ENCODE measurements at regions not wholly inside any gene's neighbourhood (a gene's known extent, or its start where the extent isn't known, plus 50 kb on each side); places are given as distances from the start of the nearest gene placed in this dataset.

GRCh38 chr2:172249334-172249733 lies 146.6 kb upstream of the DLX2 start:
- H3K27ac ChIP-seq (ENCODE audit: low read depth, low read length), result no peak overlapping the region
- H3K36me3 ChIP-seq (ENCODE audit: control insufficient read depth, low read length), result no peaks in the 10 kb centered on the region
- TF ChIP-seq CTCF (IDR thresholded peaks at IDR 0.05; ENCODE audit: low read depth, low read length, poor library complexity, severe bottlenecking), result no peak
- TF ChIP-seq EZH2phosphoT487 (IDR thresholded peaks at IDR 0.05; ENCODE audit: borderline replicate concordance, low read length), result no peak
- H3K4me3 ChIP-seq (ENCODE audit: low read length), result no peak overlapping the region
- no peaks in the 10 kb centered on the region for H3F3A ChIP-seq (ENCODE audit: control insufficient read depth, insufficient read depth)
- no peaks in the 10 kb centered on the region for H4K20me1 ChIP-seq (ENCODE audit: control insufficient read depth, insufficient read depth, low read depth, low read length)
- 0 out of 2 replicates have a peak, but pooled peaks cover 2% of the 10 kb centered on the region for H3K27me3 ChIP-seq (ENCODE audit: control insufficient read depth, low read length)
- H3K4me2 ChIP-seq (ENCODE audit: low read length), result no peak overlapping the region
- no peaks in the 10 kb centered on the region for H3K9me2 ChIP-seq (replicated peaks; ENCODE audit: control insufficient read depth, low read length)
- H3K4me1 ChIP-seq (ENCODE audit: control insufficient read depth, low read length), result no peaks in the 10 kb centered on the region
- no peaks in the 10 kb centered on the region for H3K79me2 ChIP-seq (ENCODE audit: control insufficient read depth, low read length)
- H3K9me3 ChIP-seq (ENCODE audit: control insufficient read depth, insufficient read depth, low read length), result no peaks in the 10 kb centered on the region

DNA sequence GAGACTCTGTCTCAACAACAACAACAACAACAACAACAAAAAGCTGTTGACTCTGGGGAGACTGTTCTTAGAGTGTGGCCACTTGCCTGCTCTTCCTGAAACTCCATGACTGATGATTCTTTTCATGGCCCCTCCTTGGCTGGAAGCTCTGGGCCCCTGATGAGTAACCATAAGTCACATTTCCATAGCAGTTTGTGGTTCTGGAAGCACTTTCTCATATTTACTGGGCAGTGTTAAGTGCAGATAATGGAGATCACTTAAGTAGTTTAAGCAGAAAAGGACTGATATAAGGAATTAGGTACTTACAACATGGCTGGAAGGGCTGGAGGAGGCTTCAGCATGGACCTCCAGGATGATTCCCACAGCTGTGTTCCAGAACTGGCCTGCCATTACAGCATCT lies 147.3 kb upstream of the DLX2 start:
- no peak overlapping the region for H3K4me2 ChIP-seq (ENCODE audit: low read length)
- H3K27me3 ChIP-seq (ENCODE audit: control insufficient read depth, low read length), result 0 out of 2 replicates have a peak, but pooled peaks cover 2% of the 10 kb centered on the region
- H3K9me3 ChIP-seq (ENCODE audit: control insufficient read depth, insufficient read depth, low read length), result no peaks in the 10 kb centered on the region
- no peak for TF ChIP-seq CTCF (IDR thresholded peaks at IDR 0.05; ENCODE audit: low read depth, low read length, poor library complexity, severe bottlenecking)
- TF ChIP-seq EZH2phosphoT487 (IDR thresholded peaks at IDR 0.05; ENCODE audit: borderline replicate concordance, low read length), result no peak
- no peaks in the 10 kb centered on the region for H4K20me1 ChIP-seq (ENCODE audit: control insufficient read depth, insufficient read depth, low read depth, low read length)
- no peak overlapping the region for H3K4me3 ChIP-seq (ENCODE audit: low read length)
- H3K79me2 ChIP-seq (ENCODE audit: control insufficient read depth, low read length), result no peaks in the 10 kb centered on the region
- H3K36me3 ChIP-seq (ENCODE audit: control insufficient read depth, low read length), result no peaks in the 10 kb centered on the region
- H3K9me2 ChIP-seq (replicated peaks; ENCODE audit: control insufficient read depth, low read length), result no peaks in the 10 kb centered on the region
- no peaks in the 10 kb centered on the region for H3F3A ChIP-seq (ENCODE audit: control insufficient read depth, insufficient read depth)
- H3K27ac ChIP-seq (ENCODE audit: low read depth, low read length), result no peak overlapping the region
- H3K4me1 ChIP-seq (ENCODE audit: control insufficient read depth, low read length), result no peaks in the 10 kb centered on the region

DNA sequence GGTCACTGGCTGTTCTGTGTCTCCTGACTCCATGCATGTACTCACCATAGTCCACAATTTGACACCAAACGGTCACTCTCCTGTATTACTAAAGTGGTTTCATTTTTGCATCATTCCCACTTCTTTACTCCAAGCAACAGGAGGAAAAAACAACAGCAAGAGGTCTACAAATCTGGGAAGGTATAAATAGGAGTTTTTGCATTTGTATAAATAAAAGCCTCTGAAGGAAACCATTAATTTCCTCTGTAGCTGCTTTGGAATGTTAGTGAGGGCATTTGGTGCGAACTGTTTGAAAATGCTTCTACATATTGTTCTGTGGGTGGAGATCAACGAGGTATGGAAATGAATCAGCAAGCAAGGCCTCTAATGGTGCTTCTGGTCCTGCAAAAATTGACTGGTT lies 148.5 kb upstream of the DLX2 start:
- H3K27me3 ChIP-seq (ENCODE audit: control insufficient read depth, low read length), result 0 out of 2 replicates have a peak, but pooled peaks cover 2% of the 10 kb centered on the region
- no peaks in the 10 kb centered on the region for H3K9me3 ChIP-seq (ENCODE audit: control insufficient read depth, insufficient read depth, low read length)
- H3K79me2 ChIP-seq (ENCODE audit: control insufficient read depth, low read length), result no peaks in the 10 kb centered on the region
- no peaks in the 10 kb centered on the region for H3K4me1 ChIP-seq (ENCODE audit: control insufficient read depth, low read length)
- H3K4me3 ChIP-seq (ENCODE audit: low read length), result no peak overlapping the region
- no peaks in the 10 kb centered on the region for H4K20me1 ChIP-seq (ENCODE audit: control insufficient read depth, insufficient read depth, low read depth, low read length)
- H3F3A ChIP-seq (ENCODE audit: control insufficient read depth, insufficient read depth), result no peaks in the 10 kb centered on the region
- no peak overlapping the region for H3K27ac ChIP-seq (ENCODE audit: low read depth, low read length)
- H3K9me2 ChIP-seq (replicated peaks; ENCODE audit: control insufficient read depth, low read length), result no peaks in the 10 kb centered on the region
- TF ChIP-seq CTCF (IDR thresholded peaks at IDR 0.05; ENCODE audit: low read depth, low read length, poor library complexity, severe bottlenecking) (no peak), EZH2phosphoT487 (IDR thresholded peaks at IDR 0.05; ENCODE audit: borderline replicate concordance, low read length) (no peak)
- H3K36me3 ChIP-seq (ENCODE audit: control insufficient read depth, low read length), result no peaks in the 10 kb centered on the region
- H3K4me2 ChIP-seq (ENCODE audit: low read length), result no peak overlapping the region
